PC-3 (cell line): ENCODE measurements at regions not wholly inside any gene's neighbourhood (a gene's known extent, or its start where the extent isn't known, plus 50 kb on each side); places are given as distances from the start of the nearest gene placed in this dataset.

Experiments
- CTCF ChIP-seq: fragments of 300-600 bp; sonication (generic); conservative IDR thresholded peaks from 2 replicates; pipeline ENCODE4 v1.5.1; 2017; ENCODE audit warnings: antibody characterized with exemption, low read depth, mild to moderate bottlenecking, low read length
- EZH2 ChIP-seq: fragments of 300-600 bp; sonication (generic); IDR thresholded peaks from one replicate; pipeline ENCODE4 v1.6.1; 2017; ENCODE audit warnings: antibody characterized with exemption, mild to moderate bottlenecking, low read length; ENCODE audit not compliant: unreplicated experiment

GRCh38 chr22:34080433-34080832, 160.2 kb upstream of the LARGE1 start:
- TF ChIP-seq CTCF = no peak
- TF ChIP-seq EZH2 = no peak
